SK-N-SH (cell line): ENCODE measurements at regions not wholly inside any gene's neighbourhood (a gene's known extent, or its start where the extent isn't known, plus 50 kb on each side); places are given as distances from the start of the nearest gene placed in this dataset.

Experiments used
- CHD2 ChIP-seq: fragments of 150-350 bp; IDR thresholded peaks from 2 replicates; pipeline ENCODE4 v1.6.1; 2018; ENCODE audit warnings: low read length; ENCODE audit not compliant: partially characterized antibody
- FOXM1 ChIP-seq: IDR thresholded peaks from 2 replicates; pipeline ENCODE4 v1.4.0; 2012; ENCODE audit warnings: low read depth, mild to moderate bottlenecking
- JUND ChIP-seq: IDR thresholded peaks from 2 replicates; pipeline ENCODE4 v1.4.0; 2012
- MEF2A ChIP-seq: IDR thresholded peaks from 2 replicates; pipeline ENCODE4 v1.4.0; 2012; ENCODE audit warnings: low read depth, borderline replicate concordance
- POLR2AphosphoS5 ChIP-seq: IDR thresholded peaks from 2 replicates; pipeline ENCODE4 v1.6.1; 2012; ENCODE audit warnings: low read depth, low read length
- RFX5 ChIP-seq: IDR thresholded peaks from 2 replicates; pipeline ENCODE4 v1.6.1; 2012; ENCODE audit warnings: mild to moderate bottlenecking, improper control_type of control experiment, low read length
- SIN3A ChIP-seq: IDR thresholded peaks from 2 replicates; pipeline ENCODE4 v1.6.1; 2012; ENCODE audit warnings: low read depth, mild to moderate bottlenecking, low read length, moderate library complexity, borderline replicate concordance
- SMC3 ChIP-seq: IDR thresholded peaks from 2 replicates; pipeline ENCODE4 v1.6.1; 2012; ENCODE audit warnings: low read depth, low read length, improper control_type of control experiment
- TF ChIP-seq, protein P1 (sequence below): fragments of 200-600 bp; sonication (generic); IDR thresholded peaks from 2 replicates; pipeline ENCODE4 v1.6.1; 2017; ENCODE audit warnings: antibody characterized with exemption, mild to moderate bottlenecking, moderate library complexity
- TF ChIP-seq, protein P2 (sequence below): IDR thresholded peaks from 2 replicates; pipeline ENCODE4 v1.4.0; 2012; ENCODE audit warnings: low read depth, borderline replicate concordance
- TF ChIP-seq, protein P3 (sequence below): IDR thresholded peaks from 2 replicates; pipeline ENCODE4 v1.6.1; 2012; ENCODE audit warnings: mild to moderate bottlenecking, low read depth, low read length, moderate library complexity

DNA sequence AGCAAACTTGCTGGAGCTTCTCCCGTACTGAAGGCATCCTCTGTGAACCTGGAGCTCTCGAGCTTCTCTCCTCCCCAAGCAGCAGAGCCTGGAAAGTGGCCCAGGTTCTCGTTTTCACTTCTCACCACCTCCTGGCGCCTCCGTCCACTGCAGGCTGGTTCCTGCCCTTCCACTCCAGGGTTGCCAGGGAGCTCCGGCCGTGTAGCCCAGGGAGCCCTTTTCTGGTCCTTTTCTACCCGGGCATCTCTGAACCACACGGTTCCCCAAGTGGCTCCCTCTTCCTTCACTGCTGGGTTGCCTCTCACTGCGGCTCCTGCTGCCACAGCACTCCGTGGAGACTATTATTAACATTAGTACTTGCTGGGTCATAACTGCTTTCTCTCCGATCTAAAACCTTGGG is 208.6 kb upstream of the PPP2R2D start:
- TF ChIP-seq MEF2A (no peak), RFX5 (no peak), SMC3 (no peak), CHD2 (no peak), POLR2AphosphoS5 (no peak), FOXM1 (no peak), JUND (no peak), SIN3A (no peak)
- TF ChIP-seq, protein P1, sequence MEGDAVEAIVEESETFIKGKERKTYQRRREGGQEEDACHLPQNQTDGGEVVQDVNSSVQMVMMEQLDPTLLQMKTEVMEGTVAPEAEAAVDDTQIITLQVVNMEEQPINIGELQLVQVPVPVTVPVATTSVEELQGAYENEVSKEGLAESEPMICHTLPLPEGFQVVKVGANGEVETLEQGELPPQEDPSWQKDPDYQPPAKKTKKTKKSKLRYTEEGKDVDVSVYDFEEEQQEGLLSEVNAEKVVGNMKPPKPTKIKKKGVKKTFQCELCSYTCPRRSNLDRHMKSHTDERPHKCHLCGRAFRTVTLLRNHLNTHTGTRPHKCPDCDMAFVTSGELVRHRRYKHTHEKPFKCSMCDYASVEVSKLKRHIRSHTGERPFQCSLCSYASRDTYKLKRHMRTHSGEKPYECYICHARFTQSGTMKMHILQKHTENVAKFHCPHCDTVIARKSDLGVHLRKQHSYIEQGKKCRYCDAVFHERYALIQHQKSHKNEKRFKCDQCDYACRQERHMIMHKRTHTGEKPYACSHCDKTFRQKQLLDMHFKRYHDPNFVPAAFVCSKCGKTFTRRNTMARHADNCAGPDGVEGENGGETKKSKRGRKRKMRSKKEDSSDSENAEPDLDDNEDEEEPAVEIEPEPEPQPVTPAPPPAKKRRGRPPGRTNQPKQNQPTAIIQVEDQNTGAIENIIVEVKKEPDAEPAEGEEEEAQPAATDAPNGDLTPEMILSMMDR: no peak
- TF ChIP-seq, protein P2, sequence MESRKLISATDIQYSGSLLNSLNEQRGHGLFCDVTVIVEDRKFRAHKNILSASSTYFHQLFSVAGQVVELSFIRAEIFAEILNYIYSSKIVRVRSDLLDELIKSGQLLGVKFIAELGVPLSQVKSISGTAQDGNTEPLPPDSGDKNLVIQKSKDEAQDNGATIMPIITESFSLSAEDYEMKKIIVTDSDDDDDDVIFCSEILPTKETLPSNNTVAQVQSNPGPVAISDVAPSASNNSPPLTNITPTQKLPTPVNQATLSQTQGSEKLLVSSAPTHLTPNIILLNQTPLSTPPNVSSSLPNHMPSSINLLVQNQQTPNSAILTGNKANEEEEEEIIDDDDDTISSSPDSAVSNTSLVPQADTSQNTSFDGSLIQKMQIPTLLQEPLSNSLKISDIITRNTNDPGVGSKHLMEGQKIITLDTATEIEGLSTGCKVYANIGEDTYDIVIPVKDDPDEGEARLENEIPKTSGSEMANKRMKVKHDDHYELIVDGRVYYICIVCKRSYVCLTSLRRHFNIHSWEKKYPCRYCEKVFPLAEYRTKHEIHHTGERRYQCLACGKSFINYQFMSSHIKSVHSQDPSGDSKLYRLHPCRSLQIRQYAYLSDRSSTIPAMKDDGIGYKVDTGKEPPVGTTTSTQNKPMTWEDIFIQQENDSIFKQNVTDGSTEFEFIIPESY: no peak
- TF ChIP-seq, protein P3, sequence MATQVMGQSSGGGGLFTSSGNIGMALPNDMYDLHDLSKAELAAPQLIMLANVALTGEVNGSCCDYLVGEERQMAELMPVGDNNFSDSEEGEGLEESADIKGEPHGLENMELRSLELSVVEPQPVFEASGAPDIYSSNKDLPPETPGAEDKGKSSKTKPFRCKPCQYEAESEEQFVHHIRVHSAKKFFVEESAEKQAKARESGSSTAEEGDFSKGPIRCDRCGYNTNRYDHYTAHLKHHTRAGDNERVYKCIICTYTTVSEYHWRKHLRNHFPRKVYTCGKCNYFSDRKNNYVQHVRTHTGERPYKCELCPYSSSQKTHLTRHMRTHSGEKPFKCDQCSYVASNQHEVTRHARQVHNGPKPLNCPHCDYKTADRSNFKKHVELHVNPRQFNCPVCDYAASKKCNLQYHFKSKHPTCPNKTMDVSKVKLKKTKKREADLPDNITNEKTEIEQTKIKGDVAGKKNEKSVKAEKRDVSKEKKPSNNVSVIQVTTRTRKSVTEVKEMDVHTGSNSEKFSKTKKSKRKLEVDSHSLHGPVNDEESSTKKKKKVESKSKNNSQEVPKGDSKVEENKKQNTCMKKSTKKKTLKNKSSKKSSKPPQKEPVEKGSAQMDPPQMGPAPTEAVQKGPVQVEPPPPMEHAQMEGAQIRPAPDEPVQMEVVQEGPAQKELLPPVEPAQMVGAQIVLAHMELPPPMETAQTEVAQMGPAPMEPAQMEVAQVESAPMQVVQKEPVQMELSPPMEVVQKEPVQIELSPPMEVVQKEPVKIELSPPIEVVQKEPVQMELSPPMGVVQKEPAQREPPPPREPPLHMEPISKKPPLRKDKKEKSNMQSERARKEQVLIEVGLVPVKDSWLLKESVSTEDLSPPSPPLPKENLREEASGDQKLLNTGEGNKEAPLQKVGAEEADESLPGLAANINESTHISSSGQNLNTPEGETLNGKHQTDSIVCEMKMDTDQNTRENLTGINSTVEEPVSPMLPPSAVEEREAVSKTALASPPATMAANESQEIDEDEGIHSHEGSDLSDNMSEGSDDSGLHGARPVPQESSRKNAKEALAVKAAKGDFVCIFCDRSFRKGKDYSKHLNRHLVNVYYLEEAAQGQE: no peak
